ENCODE measurements at regions not wholly inside any gene's neighbourhood (a gene's known extent, or its start where the extent isn't known, plus 50 kb on each side); places are given as distances from the start of the nearest gene placed in this dataset.

- TF ChIP-seq CTCF (IDR thresholded peaks at IDR 0.05) (no peak), POLR2A (IDR thresholded peaks at IDR 0.05) (no peak), POLR2AphosphoS5 (IDR thresholded peaks at IDR 0.05) (no peak)
These were observed 56.0 kb upstream of the PRSS3 start for GRCh38 chr9:33739398-33739797.
